GM12878 (cell line): ENCODE measurements at regions not wholly inside any gene's neighbourhood (a gene's known extent, or its start where the extent isn't known, plus 50 kb on each side); places are given as distances from the start of the nearest gene placed in this dataset.

Source experiments
- ATAC-seq: fragments of 200-7000 bp; cut with Tn5 transposase; 3 replicates; pipeline ENCODE4 v1.9.1; 2020; ENCODE audit warnings: mild to moderate bottlenecking, moderate library complexity
- BruUV-seq: library from RNA; stranded (reverse); fragments of 400-500 nt; replicated peaks from 2 replicates; lab custom pipeline; 2021; lab: Mats Ljungman, UMichigan
- CTCF ChIA-PET: fragments of 300-600 bp; sonication (Branson Sonifier 250); formaldehyde crosslinking; extraction: SDS; loops from one replicate; lab custom pipeline; 2021; ENCODE audit warnings: inconsistent platforms; lab: Yijun Ruan, JAX
- POLR2A ChIA-PET: fragments of 350-600 bp; formaldehyde crosslinking; extraction: SDS; loops from one replicate; lab custom pipeline; 2021; ENCODE audit warnings: inconsistent platforms; lab: Charles Lee
- RAD21 ChIA-PET: fragments of 300-600 bp; sonication (Branson Sonifier 250); formaldehyde crosslinking; loops from one replicate; lab custom pipeline; 2023; ENCODE audit warnings: antibody characterized with exemption; ENCODE audit not compliant: unreplicated experiment; lab: Charles Lee
- SMC1A ChIA-PET: fragments of 300-600 bp; sonication (Branson Sonifier 250); formaldehyde crosslinking; loops from one replicate; lab custom pipeline; 2023; ENCODE audit not compliant: unreplicated experiment, uncharacterized antibody; lab: Charles Lee
- DNase-seq: peaks from one replicate; pipeline ENCODE4 v3.0.0-alpha.2; 2011; ENCODE audit warnings: low read depth, low spot score
- FAIRE-seq: peaks from 3 replicates; lab custom pipeline; 2011; peaks lifted over from hg19 to GRCh38; lab: Jason Lieb, UNC
- H2AFZ ChIP-seq: 2 replicates; pipeline ENCODE4 v1.6.0; 2011; ENCODE audit warnings: low read depth, low read length, control low read depth; ENCODE audit not compliant: control insufficient read depth
- H3K27ac ChIP-seq: 2 replicates; pipeline ENCODE4 v1.5.1; 2011; ENCODE audit warnings: control low read depth; ENCODE audit not compliant: control insufficient read depth, insufficient read depth
- H3K27me3 ChIP-seq, 2 experiments: replicated peaks in 1 of 2; 2 replicates each; pipeline versions ENCODE4 v1.6.0 to v1.6.1; 2011; ENCODE audit warnings: low read length in 1 of 2; ENCODE audit not compliant: control insufficient read depth in 2 of 2, insufficient read depth in 2 of 2
- H3K36me3 ChIP-seq, 2 experiments: 2 replicates each; pipeline ENCODE4 v1.5.1; 2011; ENCODE audit warnings: low read length in 1 of 2; ENCODE audit not compliant: control insufficient read depth in 2 of 2, insufficient read depth in 2 of 2
- H3K4me1 ChIP-seq: 2 replicates; pipeline ENCODE4 v1.6.1; 2011; ENCODE audit warnings: mild to moderate bottlenecking, low read length, moderate library complexity, mixed read lengths; ENCODE audit not compliant: control insufficient read depth, insufficient read depth
- H3K4me2 ChIP-seq: 2 replicates; pipeline ENCODE4 v1.6.0; 2011; ENCODE audit warnings: control low read depth; ENCODE audit not compliant: control insufficient read depth, insufficient read depth
- H3K4me3 ChIP-seq: fragments of 200-600 bp; sonication (generic); 2 replicates; pipeline ENCODE4 v1.5.1; 2016
- H3K79me2 ChIP-seq: 2 replicates; pipeline ENCODE4 v1.6.0; 2011; ENCODE audit warnings: low read length; ENCODE audit not compliant: control insufficient read depth, insufficient read depth
- H3K9ac ChIP-seq: 2 replicates; pipeline ENCODE4 v1.8.0; 2011; ENCODE audit warnings: low read length, control low read depth, mixed read lengths; ENCODE audit not compliant: control insufficient read depth, insufficient read depth
- H3K9me3 ChIP-seq: replicated peaks from 3 replicates; pipeline ENCODE4 v1.5.1; 2011; ENCODE audit warnings: mild to moderate bottlenecking, low read length; ENCODE audit not compliant: control insufficient read depth, insufficient read depth
- H4K20me1 ChIP-seq: 2 replicates; pipeline ENCODE4 v1.6.0; 2011; ENCODE audit not compliant: control insufficient read depth, insufficient read depth
- ATF7 ChIP-seq: fragments of 450-650 bp; IDR thresholded peaks from 2 replicates; pipeline ENCODE4 v1.6.1; 2016; ENCODE audit warnings: low read depth, mild to moderate bottlenecking
- BHLHE40 ChIP-seq, 2 experiments: fragments of 450-650 bp in 1 of 2; IDR thresholded peaks; 2 replicates each; pipeline ENCODE4 v1.6.1; 2011 to 2017; ENCODE audit warnings: low read depth in 2 of 2, borderline replicate concordance in 1 of 2, improper control_type of control experiment in 1 of 2, low read length in 1 of 2, mild to moderate bottlenecking in 1 of 2
- BMI1 ChIP-seq: fragments of 450-650 bp; IDR thresholded peaks from 2 replicates; pipeline ENCODE4 v1.6.1; 2016; ENCODE audit warnings: mild to moderate bottlenecking, moderate library complexity, borderline replicate concordance
- DPF2 ChIP-seq: fragments of 450-650 bp; IDR thresholded peaks from 2 replicates; pipeline ENCODE4 v1.6.1; 2017; ENCODE audit warnings: mild to moderate bottlenecking
- IRF4 ChIP-seq: IDR thresholded peaks from 2 replicates; pipeline ENCODE4 v1.6.1; 2011; ENCODE audit warnings: low read depth, low read length
- MYB ChIP-seq: fragments of 150-350 bp; IDR thresholded peaks from 2 replicates; pipeline ENCODE4 v1.6.1; 2014; ENCODE audit warnings: mild to moderate bottlenecking, low read depth, low read length, borderline replicate concordance
- NFIC ChIP-seq: IDR thresholded peaks from 2 replicates; pipeline ENCODE4 v1.6.1; 2012; ENCODE audit warnings: low read depth, mild to moderate bottlenecking, inconsistent platforms, low read length, moderate library complexity
- NFXL1 ChIP-seq: fragments of 450-650 bp; IDR thresholded peaks from 2 replicates; pipeline ENCODE4 v1.6.1; 2017; ENCODE audit warnings: antibody characterized with exemption, mild to moderate bottlenecking, borderline replicate concordance
- PML ChIP-seq: IDR thresholded peaks from 2 replicates; pipeline ENCODE4 v1.6.1; 2012; ENCODE audit warnings: low read length, inconsistent platforms
- POLR2AphosphoS2 ChIP-seq: IDR thresholded peaks from 2 replicates; pipeline ENCODE4 v1.6.1; 2011; ENCODE audit warnings: low read depth, mild to moderate bottlenecking, low read length, improper control_type of control experiment, moderate library complexity
- SMAD5 ChIP-seq: IDR thresholded peaks from 2 replicates; pipeline ENCODE4 v1.6.1; 2016; ENCODE audit warnings: antibody characterized with exemption, low read depth
- SP1 ChIP-seq: IDR thresholded peaks from one replicate; pipeline ENCODE4 v1.6.1; 2011; ENCODE audit warnings: low read depth, low read length
- ZNF24 ChIP-seq: fragments of 450-650 bp; IDR thresholded peaks from 2 replicates; pipeline ENCODE4 v1.6.1; 2017; ENCODE audit warnings: antibody characterized with exemption, mild to moderate bottlenecking
- in situ Hi-C: fragments of 300-500 bp; cut with MboI; formaldehyde crosslinking; loops from 9 replicates; pipeline ENCODE4 v1.14.3; 2018; ENCODE audit warnings: mixed read lengths
- intact Hi-C: fragments of 100-400 bp; cut with micrococcal nuclease; formaldehyde crosslinking; loops from one replicate; pipeline ENCODE4 v1.14.2; 2022; ENCODE audit not compliant: unreplicated experiment
- TF ChIP-seq, protein P1 (sequence below): IDR thresholded peaks from 2 replicates; pipeline ENCODE4 v1.6.1; 2012; ENCODE audit warnings: low read depth, low read length, improper control_type of control experiment
- TF ChIP-seq, protein P2 (sequence below): IDR thresholded peaks from 2 replicates; pipeline ENCODE4 v1.6.1; 2011; ENCODE audit warnings: borderline replicate concordance, low read depth, mild to moderate bottlenecking, moderate library complexity, mixed read lengths, low read length; ENCODE audit not compliant: insufficient read depth; ENCODE audit errors: extremely low read length
- TF ChIP-seq, protein P3 (sequence below): fragments of 450-650 bp; formaldehyde crosslinking; IDR thresholded peaks from 2 replicates; pipeline ENCODE4 v1.5.0; 2022; ENCODE audit warnings: mild to moderate bottlenecking, missing genetic modification characterization
- TF ChIP-seq, protein P4 (sequence below): fragments of 450-650 bp; formaldehyde crosslinking; IDR thresholded peaks from 2 replicates; pipeline ENCODE4 v1.4.0; 2020; ENCODE audit warnings: mild to moderate bottlenecking, moderate library complexity

DNA sequence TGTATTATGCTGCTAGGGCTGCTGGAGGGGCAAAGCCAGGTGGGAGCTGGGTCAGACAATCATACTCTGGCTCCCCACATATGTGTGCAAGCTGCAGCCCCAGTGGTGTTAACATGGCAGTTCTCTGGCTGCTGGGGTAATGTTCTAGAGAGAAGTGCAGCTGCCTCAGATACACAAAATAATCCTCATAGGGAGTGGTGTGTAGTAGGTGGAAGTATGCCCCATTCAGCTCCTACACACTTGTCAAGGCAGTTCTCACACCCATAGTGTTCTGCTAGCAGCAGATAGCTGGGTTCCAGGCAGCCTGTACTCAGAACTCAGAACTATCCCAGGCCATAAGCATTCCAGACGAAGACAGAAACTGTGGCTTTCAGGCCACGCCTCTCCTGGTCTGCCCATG is 87.9 kb upstream of the NT5C1B start (continued):
- TF ChIP-seq, protein P1, sequence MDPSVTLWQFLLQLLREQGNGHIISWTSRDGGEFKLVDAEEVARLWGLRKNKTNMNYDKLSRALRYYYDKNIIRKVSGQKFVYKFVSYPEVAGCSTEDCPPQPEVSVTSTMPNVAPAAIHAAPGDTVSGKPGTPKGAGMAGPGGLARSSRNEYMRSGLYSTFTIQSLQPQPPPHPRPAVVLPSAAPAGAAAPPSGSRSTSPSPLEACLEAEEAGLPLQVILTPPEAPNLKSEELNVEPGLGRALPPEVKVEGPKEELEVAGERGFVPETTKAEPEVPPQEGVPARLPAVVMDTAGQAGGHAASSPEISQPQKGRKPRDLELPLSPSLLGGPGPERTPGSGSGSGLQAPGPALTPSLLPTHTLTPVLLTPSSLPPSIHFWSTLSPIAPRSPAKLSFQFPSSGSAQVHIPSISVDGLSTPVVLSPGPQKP, result no peak
- TF ChIP-seq SP1 (no peak), PML (no peak), IRF4 (no peak), ATF7 (no peak), BMI1 (no peak)

DNA sequence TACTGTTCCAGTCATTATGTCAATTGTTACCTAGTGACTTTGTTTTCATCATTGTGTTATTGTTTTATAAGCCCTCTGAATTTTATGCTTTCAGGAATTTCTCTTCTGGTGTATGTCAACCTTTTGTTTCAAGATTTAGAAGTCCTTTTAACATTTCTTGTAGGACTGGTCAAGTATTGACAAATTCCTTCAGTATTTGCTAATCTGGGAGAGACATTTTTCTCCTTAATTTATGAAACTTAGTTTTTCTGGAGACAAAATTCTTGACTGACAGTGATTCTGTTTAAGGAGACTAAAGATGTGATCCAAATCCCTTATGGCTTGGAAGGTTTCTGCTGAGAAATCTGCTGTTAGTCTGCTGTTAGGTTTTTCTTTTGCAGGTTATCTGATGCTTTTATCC is 84.9 kb upstream of the NT5C1B start:
- Histone ChIP-seq H3K9ac (no peak overlapping the region), H3K36me3 (no peaks in the 10 kb centered on the region), H3K4me2 (no peak overlapping the region), H3K9me3 (no peaks in the 10 kb centered on the region; the same call in 2 of the 3 replicates), H3K79me2 (no peaks in the 10 kb centered on the region), H3K4me1 (no peaks in the 10 kb centered on the region), H3K27ac (no peak overlapping the region), H3K4me3 (no peak overlapping the region), H4K20me1 (no peaks in the 10 kb centered on the region), H3K27me3 (no peaks in the 10 kb centered on the region), H2AFZ (no peak overlapping the region)
- in situ Hi-C loops, result no loop called here
- DNase-seq (no peak), ATAC-seq (no peak), FAIRE-seq (no peak)
- SMC1A ChIA-PET, result no interaction called here
- BruUV-seq, result no TSS peak
- TF ChIP-seq NFXL1, result no peak
- TF ChIP-seq NFIC, result no peak
- TF ChIP-seq SMAD5, result no peak
- TF ChIP-seq BHLHE40 (IDR thresholded peaks at IDR 0.05; ENCODE audit: borderline replicate concordance in 1 of 2, low read depth in 2 of 2, low read length in 1 of 2), result no peak
- TF ChIP-seq, protein P2, sequence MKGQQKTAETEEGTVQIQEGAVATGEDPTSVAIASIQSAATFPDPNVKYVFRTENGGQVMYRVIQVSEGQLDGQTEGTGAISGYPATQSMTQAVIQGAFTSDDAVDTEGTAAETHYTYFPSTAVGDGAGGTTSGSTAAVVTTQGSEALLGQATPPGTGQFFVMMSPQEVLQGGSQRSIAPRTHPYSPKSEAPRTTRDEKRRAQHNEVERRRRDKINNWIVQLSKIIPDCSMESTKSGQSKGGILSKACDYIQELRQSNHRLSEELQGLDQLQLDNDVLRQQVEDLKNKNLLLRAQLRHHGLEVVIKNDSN, result no peak
- TF ChIP-seq, protein P3, sequence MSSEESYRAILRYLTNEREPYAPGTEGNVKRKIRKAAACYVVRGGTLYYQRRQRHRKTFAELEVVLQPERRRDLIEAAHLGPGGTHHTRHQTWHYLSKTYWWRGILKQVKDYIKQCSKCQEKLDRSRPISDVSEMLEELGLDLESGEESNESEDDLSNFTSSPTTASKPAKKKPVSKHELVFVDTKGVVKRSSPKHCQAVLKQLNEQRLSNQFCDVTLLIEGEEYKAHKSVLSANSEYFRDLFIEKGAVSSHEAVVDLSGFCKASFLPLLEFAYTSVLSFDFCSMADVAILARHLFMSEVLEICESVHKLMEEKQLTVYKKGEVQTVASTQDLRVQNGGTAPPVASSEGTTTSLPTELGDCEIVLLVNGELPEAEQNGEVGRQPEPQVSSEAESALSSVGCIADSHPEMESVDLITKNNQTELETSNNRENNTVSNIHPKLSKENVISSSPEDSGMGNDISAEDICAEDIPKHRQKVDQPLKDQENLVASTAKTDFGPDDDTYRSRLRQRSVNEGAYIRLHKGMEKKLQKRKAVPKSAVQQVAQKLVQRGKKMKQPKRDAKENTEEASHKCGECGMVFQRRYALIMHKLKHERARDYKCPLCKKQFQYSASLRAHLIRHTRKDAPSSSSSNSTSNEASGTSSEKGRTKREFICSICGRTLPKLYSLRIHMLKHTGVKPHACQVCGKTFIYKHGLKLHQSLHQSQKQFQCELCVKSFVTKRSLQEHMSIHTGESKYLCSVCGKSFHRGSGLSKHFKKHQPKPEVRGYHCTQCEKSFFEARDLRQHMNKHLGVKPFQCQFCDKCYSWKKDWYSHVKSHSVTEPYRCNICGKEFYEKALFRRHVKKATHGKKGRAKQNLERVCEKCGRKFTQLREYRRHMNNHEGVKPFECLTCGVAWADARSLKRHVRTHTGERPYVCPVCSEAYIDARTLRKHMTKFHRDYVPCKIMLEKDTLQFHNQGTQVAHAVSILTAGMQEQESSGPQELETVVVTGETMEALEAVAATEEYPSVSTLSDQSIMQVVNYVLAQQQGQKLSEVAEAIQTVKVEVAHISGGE, result no peak
- TF ChIP-seq ZNF24, result no peak
- TF ChIP-seq MYB, result no peak
- TF ChIP-seq POLR2AphosphoS2, result no peak
- TF ChIP-seq, protein P4, sequence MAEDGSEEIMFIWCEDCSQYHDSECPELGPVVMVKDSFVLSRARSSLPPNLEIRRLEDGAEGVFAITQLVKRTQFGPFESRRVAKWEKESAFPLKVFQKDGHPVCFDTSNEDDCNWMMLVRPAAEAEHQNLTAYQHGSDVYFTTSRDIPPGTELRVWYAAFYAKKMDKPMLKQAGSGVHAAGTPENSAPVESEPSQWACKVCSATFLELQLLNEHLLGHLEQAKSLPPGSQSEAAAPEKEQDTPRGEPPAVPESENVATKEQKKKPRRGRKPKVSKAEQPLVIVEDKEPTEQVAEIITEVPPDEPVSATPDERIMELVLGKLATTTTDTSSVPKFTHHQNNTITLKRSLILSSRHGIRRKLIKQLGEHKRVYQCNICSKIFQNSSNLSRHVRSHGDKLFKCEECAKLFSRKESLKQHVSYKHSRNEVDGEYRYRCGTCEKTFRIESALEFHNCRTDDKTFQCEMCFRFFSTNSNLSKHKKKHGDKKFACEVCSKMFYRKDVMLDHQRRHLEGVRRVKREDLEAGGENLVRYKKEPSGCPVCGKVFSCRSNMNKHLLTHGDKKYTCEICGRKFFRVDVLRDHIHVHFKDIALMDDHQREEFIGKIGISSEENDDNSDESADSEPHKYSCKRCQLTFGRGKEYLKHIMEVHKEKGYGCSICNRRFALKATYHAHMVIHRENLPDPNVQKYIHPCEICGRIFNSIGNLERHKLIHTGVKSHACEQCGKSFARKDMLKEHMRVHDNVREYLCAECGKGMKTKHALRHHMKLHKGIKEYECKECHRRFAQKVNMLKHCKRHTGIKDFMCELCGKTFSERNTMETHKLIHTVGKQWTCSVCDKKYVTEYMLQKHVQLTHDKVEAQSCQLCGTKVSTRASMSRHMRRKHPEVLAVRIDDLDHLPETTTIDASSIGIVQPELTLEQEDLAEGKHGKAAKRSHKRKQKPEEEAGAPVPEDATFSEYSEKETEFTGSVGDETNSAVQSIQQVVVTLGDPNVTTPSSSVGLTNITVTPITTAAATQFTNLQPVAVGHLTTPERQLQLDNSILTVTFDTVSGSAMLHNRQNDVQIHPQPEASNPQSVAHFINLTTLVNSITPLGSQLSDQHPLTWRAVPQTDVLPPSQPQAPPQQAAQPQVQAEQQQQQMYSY (CRISPR knock-in tag), result no peak
- no peak for TF ChIP-seq DPF2
- intact Hi-C loops, result no loop called here
- CTCF ChIA-PET, result no interaction called here
- RAD21 ChIA-PET, result no interaction called here
- POLR2A ChIA-PET, result no interaction called here
